HG03342 (cell line): ENCODE measurements at regions not wholly inside any gene's neighbourhood (a gene's known extent, or its start where the extent isn't known, plus 50 kb on each side); places are given as distances from the start of the nearest gene placed in this dataset.

ENCODE experiments used
- ATAC-seq: cut with Tn5 transposase; IDR thresholded peaks from one replicate; pipeline ENCODE4 v1.9.1; 2021; ENCODE audit warnings: mild to moderate bottlenecking, moderate library complexity; ENCODE audit not compliant: unreplicated experiment

- ATAC-seq: no peak
These were observed 583.3 kb downstream of the GBA3 start for GRCh38 chr4:23276076-23276475.

- no peak for ATAC-seq
These were observed 576.8 kb downstream of the GBA3 start for GRCh38 chr4:23269566-23269965.

GRCh38 chr4:23268072-23268771 lies 575.5 kb downstream of the GBA3 start:
- no peak for ATAC-seq

GRCh38 chr4:23266401-23266800 lies 573.7 kb downstream of the GBA3 start:
- no peak for ATAC-seq

- no peak for ATAC-seq
These were observed 567.8 kb downstream of the GBA3 start for GRCh38 chr4:23260511-23260910.

DNA sequence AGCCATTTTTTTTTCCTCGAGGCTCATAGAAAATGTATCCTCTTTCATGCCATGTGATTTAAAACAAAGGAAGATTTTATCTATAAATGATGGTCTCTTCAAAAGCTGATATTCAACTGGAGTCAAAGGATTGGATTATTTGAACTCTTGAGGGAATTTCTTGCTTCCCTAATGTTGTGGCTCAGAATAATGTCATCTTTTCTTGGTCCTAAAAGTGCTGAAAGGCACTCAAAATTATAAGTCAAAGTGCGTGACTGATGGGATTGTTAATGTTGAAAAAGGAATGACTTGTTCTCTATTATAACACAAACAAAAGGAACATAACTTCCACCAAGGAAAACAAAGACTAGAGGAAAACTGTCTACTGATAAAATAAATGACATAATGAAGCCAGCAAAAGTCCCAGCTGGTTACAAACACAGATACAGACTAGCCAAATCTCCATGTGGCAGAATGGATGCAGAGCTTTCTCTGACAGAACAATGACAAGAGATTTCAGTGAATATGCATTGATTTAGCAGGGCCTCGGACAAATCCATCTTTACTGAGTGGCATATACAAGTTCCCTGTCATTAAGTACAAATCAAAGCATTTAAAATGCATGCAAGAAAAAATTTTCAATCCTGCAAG lies 552.6 kb downstream of the GBA3 start:
- ATAC-seq: no peak

DNA sequence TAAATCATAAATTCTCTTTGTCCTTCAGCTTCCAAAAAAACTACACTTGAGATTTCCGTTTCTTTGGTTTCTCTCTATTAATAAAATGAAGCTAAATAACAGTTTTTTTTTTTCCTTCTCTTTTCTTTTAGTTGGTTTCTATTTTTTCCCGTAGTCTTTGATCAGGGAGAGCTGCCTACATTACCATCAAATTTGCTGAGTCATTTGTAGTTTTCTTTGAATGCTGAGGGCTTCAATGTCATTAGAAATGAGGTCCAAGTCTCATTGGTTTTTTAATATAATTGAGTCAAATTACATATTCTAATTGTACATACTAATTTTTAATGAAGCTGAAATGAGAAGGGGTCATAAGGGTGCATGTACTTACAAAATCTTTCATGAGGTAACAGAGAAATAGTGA lies 550.2 kb downstream of the GBA3 start:
- ATAC-seq: no peak

DNA sequence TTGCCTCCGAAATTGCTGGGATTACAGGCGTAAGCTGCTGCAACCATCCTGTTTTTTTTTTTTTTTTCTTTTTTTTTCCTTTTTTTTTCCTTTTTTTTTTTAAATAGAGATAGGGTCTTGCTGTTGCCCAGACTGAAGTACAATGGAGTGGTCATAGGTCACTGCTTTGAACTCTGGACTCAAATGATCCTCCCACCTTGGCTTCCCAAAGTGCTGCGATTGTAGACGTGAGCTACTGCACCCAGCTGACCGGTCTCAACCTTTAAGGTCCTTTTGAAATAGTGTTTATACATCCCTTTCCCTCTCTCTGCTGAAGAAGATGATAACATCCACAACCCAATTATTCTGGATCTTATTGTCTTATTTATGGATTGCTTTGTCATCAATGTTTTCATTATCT lies 548.7 kb downstream of the GBA3 start:
- ATAC-seq: no peak

- ATAC-seq: no peak
These were observed 546.1 kb downstream of the GBA3 start for GRCh38 chr4:23238848-23239247.

DNA sequence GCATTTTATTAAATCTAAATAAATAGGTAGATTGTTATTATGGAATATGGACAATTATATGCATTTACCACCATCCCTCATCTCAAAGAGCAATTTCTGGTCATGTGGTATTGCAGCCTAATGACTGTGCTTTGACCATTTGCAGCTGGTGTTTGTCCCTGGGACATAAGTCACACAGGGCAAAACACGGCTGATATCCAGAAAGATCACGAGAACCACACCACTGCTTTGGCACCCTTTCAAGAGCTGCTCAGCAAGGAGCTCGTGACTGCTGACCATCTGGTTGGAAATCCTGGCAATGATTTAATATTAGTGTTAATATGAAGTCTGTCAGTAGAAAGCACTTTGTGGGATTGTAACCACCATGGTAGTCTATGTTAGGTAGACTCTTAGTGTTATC lies 545.0 kb downstream of the GBA3 start:
- no peak for ATAC-seq

- no peak for ATAC-seq
These were observed 543.1 kb downstream of the GBA3 start for GRCh38 chr4:23235628-23236390.

DNA sequence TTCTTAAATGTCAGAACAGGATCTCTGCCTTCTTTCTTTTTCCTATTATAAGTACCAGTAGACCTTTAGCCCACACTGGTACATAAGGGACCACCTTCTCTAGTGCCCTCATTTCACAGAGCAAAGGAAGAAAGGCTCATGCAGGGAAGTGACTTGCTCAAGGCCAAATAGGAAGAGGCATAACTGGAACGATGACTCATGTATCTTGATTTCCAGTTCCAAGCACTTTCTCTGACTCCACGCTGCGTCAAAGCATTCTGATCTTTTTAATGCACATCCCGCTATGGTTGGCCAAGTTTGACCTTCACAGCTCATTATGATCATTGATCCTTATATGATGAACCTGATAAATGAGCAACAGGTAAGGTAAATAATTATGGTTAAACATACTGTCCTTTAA lies 542.0 kb downstream of the GBA3 start:
- ATAC-seq: no peak

DNA sequence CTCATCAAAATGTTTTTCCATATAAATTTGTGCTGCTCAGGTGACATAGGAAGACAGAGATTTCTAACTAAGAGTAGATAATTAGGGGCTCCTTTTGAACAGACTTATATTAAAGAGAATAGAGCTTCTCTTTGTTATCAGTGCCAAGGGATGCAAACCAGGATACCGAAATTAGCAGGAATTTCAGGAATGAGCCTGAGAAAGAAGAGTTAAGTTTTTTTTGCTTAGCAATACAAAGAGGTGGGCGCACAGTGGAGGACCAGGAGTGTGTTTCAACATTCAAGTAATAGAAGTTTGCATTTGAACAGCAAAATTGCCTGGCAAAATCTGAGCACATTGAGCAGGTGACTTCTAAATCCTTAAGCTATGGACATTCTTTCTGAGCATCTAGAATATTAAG lies 541.3 kb downstream of the GBA3 start:
- ATAC-seq: no peak

- no peak for ATAC-seq
These were observed 540.9 kb downstream of the GBA3 start for GRCh38 chr4:23233596-23233995.

- ATAC-seq: no peak
These were observed 540.2 kb downstream of the GBA3 start for GRCh38 chr4:23232987-23233386.

- ATAC-seq: no peak
These were observed 532.8 kb downstream of the GBA3 start for GRCh38 chr4:23225564-23225963.

GRCh38 chr4:23224684-23225420 lies 532.1 kb downstream of the GBA3 start:
- no peak for ATAC-seq

DNA sequence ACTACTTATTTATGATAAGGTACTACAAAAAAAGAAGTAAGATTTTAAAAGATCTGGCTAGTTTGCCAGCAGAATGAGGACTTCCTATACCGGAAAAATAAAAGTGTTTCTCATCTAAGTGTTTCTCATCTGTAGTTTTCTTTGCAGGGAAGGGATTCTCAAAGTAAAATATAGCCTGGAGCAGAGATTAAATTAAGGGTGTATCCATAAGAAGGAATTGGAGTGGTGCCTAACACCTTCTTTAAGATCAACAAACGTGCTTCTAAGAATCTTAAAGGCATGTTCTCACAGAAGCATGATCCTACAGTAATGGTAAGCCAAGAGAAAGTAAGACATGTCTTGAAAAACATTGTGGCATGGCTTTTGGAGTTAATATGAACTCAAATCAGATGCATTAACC lies 528.2 kb downstream of the GBA3 start:
- no peak for ATAC-seq

DNA sequence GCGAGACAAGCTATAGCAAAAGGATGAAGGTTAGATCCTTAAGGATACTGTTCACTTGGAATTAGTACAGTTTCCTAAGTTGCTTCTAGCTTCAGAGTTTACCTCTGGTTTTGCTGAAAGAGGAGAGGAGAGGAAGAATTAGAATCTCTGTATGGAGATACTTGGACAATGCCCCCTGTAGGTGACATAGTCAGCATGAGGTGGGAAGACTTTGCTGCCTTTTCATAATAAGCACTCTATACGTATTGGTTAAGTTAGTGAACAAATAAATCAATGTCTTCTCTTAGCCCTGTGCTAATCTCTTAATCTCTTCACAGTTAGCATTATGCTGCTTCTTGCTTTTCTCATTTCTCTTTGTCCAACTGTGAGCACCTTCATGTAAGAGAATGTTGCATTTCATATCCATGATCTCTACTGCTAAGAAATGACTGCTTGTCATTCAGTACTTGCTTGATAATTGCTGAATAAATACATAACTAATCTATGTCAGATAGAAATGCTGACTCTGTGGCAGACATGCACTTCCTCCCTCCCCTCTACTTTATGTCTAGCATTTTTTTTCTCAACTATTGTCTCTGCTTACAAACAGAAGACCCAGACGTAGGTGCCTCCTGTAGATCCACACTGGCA lies 527.2 kb downstream of the GBA3 start:
- no peak for ATAC-seq

DNA sequence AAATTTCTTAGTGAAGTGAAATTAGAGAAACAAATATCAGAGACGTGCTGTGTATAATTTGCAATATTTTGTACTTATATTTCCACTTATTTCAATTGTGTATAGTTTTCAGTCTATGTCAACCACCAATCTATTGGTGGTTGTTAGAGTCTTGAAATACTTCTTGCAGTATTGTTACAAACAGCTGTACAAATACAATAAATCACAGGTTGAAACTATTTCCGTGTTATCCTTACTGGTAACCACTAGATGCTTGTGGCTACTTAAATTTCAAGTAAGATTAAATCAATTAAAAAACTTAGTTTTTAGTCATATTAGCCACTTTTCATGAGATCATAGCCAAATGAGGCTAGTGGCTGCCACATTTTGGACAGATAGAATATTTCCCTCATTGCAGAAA lies 520.5 kb downstream of the GBA3 start:
- ATAC-seq: no peak

DNA sequence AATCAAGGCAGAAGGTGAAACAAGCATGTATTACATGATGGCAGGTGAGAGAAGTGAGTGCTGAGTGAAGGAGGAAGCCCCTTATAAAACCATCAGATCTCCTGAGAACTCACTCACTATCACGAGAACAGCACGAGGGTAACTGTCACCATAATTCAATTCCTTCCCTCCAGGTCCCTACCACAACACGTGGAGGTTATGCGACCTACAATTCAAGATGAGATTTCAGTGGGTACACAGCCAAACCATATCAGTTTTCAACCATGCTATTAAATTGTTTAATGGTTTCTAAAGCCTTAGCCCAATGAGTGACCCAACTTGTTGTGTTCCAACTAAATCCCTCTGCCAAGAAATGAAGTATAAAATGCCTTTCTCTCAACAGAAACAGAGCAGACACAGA lies 519.8 kb downstream of the GBA3 start:
- no peak for ATAC-seq
